GM06990 (cell line): ENCODE measurements at regions not wholly inside any gene's neighbourhood (a gene's known extent, or its start where the extent isn't known, plus 50 kb on each side); places are given as distances from the start of the nearest gene placed in this dataset.

ENCODE experiments used
- DNase-seq: peaks from one replicate; pipeline ENCODE4 v3.0.0-alpha.2; 2011; ENCODE audit not compliant: insufficient read length; ENCODE audit errors: extremely low read depth
- H3K27me3 ChIP-seq: replicated peaks from 2 replicates; pipeline ENCODE4 v1.6.0; 2011; ENCODE audit warnings: low read length; ENCODE audit not compliant: control insufficient read depth, insufficient read depth
- H3K36me3 ChIP-seq: 2 replicates; pipeline ENCODE4 v1.5.1; 2011; ENCODE audit warnings: low read length; ENCODE audit not compliant: control insufficient read depth, insufficient read depth
- H3K4me3 ChIP-seq: replicated peaks from 2 replicates; pipeline ENCODE4 v1.5.1; 2011; ENCODE audit warnings: low read depth, mild to moderate bottlenecking, control low read depth, low read length
- TF ChIP-seq, protein P1 (sequence below): IDR thresholded peaks from 2 replicates; pipeline ENCODE4 v1.5.1; 2011; ENCODE audit warnings: low read length, control low read depth, mild to moderate bottlenecking, inconsistent platforms; ENCODE audit not compliant: insufficient read depth, poor library complexity, severe bottlenecking

DNA sequence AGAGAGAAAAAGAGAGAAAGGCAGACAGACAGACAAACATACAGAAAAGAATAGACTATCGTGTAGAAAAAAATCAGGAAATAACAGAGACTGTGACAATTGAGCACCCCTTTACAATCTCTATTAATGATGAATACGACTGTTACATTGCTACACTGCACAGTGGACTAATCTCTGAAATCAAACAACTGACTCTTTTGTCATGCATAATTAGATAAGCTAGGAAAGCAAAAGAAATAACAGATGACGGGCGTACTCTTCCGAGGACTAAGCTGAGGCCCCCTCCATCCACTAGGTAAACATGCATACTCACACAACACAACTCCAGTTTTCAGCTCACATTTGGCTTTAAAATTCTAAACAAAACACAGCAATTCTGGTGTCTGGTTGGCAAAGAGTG lies 267.0 kb downstream of the NOL4 start:
- DNase-seq, result no peak

DNA sequence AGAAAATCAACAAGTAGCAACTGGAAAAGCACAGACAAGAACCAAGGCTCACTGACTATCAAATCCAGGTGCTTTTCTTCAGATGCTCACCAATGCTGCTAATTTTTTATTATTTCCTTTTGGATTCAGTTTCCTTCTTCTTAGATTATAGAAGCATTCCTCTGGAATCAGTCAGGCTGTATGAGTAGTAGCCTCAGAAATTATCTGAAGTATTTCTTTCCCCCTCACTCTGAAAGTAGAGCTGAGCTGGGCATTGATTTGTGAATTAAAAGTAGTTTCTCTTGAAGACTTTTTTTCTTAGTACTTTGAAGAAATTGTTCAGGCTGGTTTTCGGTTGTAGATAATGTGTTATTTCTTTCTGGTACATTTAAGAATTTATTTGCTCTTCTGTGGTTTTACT lies 273.7 kb downstream of the NOL4 start:
- TF ChIP-seq, protein P1, sequence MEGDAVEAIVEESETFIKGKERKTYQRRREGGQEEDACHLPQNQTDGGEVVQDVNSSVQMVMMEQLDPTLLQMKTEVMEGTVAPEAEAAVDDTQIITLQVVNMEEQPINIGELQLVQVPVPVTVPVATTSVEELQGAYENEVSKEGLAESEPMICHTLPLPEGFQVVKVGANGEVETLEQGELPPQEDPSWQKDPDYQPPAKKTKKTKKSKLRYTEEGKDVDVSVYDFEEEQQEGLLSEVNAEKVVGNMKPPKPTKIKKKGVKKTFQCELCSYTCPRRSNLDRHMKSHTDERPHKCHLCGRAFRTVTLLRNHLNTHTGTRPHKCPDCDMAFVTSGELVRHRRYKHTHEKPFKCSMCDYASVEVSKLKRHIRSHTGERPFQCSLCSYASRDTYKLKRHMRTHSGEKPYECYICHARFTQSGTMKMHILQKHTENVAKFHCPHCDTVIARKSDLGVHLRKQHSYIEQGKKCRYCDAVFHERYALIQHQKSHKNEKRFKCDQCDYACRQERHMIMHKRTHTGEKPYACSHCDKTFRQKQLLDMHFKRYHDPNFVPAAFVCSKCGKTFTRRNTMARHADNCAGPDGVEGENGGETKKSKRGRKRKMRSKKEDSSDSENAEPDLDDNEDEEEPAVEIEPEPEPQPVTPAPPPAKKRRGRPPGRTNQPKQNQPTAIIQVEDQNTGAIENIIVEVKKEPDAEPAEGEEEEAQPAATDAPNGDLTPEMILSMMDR, result no peak
- no peak for DNase-seq
- no peak overlapping the region for H3K4me3 ChIP-seq

More for the DNA sequence above, 267.0 kb downstream of the NOL4 start:
- H3K4me3 ChIP-seq, result no peak overlapping the region
- no peaks in the 10 kb centered on the region for H3K27me3 ChIP-seq
- TF ChIP-seq, protein P1, result no peak
- no peaks in the 10 kb centered on the region for H3K36me3 ChIP-seq

DNA sequence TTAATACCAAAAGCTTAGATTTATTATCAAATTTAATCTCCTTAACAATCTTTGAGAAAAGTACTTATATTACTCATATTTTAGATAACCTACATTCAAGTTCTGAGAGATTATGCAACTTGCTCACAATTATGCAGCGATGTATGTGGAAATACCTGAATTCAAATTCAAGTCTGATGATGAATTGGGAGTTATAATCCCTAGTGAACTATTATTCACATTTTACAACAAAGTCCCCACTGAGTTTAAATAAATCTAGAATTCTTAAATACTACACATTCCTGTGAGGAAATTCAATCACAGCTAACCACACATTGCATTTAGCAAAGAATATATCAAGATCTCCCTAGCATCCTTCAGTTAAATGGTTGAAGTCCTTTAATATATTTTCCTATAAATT lies 278.4 kb downstream of the NOL4 start:
- no peaks in the 10 kb centered on the region for H3K27me3 ChIP-seq
- no peaks in the 10 kb centered on the region for H3K36me3 ChIP-seq
- no peak for DNase-seq
- TF ChIP-seq, protein P1, result no peak
- no peak overlapping the region for H3K4me3 ChIP-seq

More for the DNA sequence above, 273.7 kb downstream of the NOL4 start:
- Histone ChIP-seq H3K27me3 (no peaks in the 10 kb centered on the region), H3K36me3 (no peaks in the 10 kb centered on the region)

DNA sequence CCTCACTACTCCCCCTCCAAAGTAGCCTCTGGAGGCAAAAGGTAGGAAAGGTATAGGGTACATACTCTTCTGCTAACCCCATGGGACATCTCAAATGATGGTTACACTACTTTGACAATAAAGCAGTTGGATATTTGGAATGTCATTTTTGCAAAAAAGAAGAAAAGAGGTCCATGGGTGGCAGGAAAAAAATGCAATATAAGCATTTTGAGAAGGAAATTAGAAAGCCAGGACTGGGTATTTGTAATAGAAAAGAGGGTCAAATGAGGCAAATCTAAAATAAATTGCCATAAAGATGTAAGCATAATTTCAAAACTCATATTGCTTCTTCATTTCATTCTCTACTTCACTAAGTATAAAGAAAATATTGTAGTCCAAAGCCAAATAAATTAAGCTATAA lies 280.2 kb downstream of the NOL4 start:
- Histone ChIP-seq H3K4me3 (no peak overlapping the region), H3K36me3 (no peaks in the 10 kb centered on the region), H3K27me3 (no peaks in the 10 kb centered on the region)
- TF ChIP-seq, protein P1, result no peak
- DNase-seq, result no peak

DNA sequence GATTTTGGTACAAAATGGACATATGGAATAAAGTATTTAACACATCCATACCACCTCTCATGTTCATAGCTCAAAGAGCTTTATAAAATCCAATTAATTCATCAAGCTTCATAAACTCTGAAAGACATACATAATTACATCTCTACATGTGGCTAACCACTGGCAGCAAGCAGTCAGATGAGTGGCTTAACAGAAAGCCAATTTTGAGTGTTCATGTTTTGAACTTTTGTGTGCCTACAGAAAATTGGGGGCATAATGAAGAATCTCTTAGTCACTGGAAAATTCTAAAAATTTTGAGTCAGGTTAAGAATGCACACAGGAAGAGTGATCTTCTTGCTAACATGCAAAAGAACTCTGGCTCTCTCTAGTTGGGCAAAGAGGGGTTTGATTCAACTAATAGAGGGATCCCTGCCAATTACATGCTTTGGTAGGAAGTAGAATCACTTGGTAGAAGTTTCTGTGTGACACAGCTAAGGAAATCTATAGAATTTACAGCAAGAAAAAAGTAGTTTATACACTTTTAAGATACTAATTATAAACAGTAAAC lies 287.4 kb downstream of the NOL4 start:
- TF ChIP-seq, protein P1, result no peak
- Histone ChIP-seq H3K36me3 (no peaks in the 10 kb centered on the region), H3K4me3 (no peak overlapping the region), H3K27me3 (no peaks in the 10 kb centered on the region)
- DNase-seq, result peak; percentile 9

DNA sequence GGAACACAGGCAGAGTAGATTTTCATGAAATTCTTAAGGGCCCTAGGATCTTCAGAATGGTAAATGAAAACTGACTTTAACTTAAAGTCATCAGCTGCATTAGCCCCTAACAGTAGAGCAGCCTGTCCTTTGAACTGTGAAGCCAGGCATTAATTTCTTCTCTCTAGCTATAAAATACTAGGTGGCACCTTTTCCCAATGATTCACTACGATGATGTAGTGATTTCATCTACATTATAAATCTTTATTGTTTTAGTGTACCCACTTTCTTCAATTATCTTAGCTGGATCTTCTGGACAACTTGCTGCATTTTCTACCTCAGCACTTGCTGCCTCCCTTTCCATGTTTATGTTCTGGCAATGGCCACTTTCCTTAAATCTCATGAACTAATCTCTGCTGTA lies 290.5 kb downstream of the NOL4 start:
- Histone ChIP-seq H3K36me3 (no peaks in the 10 kb centered on the region), H3K4me3 (no peak overlapping the region), H3K27me3 (no peaks in the 10 kb centered on the region)
- TF ChIP-seq, protein P1, result no peak
- no peak for DNase-seq
